Kidney epithelial cell (primary cell): ENCODE measurements at regions not wholly inside any gene's neighbourhood (a gene's known extent, or its start where the extent isn't known, plus 50 kb on each side); places are given as distances from the start of the nearest gene placed in this dataset.

Experiments
- DNase-seq: peaks from one replicate; pipeline ENCODE4 v3.0.0-alpha.2; 2010; ENCODE audit warnings: low read depth
- H3K27me3 ChIP-seq: 2 replicates; pipeline ENCODE4 v1.6.0; 2011; ENCODE audit warnings: low read length; ENCODE audit not compliant: control insufficient read depth, insufficient read depth
- H3K36me3 ChIP-seq: 2 replicates; pipeline ENCODE4 v1.5.1; 2011; ENCODE audit warnings: low read length; ENCODE audit not compliant: control insufficient read depth, insufficient read depth
- H3K4me3 ChIP-seq: 2 replicates; pipeline ENCODE4 v1.5.1; 2011; ENCODE audit warnings: low read depth, mild to moderate bottlenecking, control low read depth, low read length
- CTCF ChIP-seq: IDR thresholded peaks from 2 replicates; pipeline ENCODE4 v1.5.1; 2011; ENCODE audit warnings: mild to moderate bottlenecking, moderate library complexity, low read length, control low read depth, inconsistent platforms; ENCODE audit not compliant: insufficient read depth, poor library complexity, severe bottlenecking

GRCh38 chr9:16197578-16198370 is 644.9 kb downstream of the CCDC171 start:
- no peaks in the 10 kb centered on the region for H3K27me3 ChIP-seq
- TF ChIP-seq CTCF, result no peak
- H3K4me3 ChIP-seq, result no peak overlapping the region
- H3K36me3 ChIP-seq, result no peaks in the 10 kb centered on the region
- no peak for DNase-seq

- Histone ChIP-seq H3K36me3 (no peaks in the 10 kb centered on the region), H3K27me3 (no peaks in the 10 kb centered on the region), H3K4me3 (no peak overlapping the region)
- DNase-seq, result no peak
- no peak for TF ChIP-seq CTCF
These were observed 646.2 kb downstream of the CCDC171 start for GRCh38 chr9:16198996-16199395.

DNA sequence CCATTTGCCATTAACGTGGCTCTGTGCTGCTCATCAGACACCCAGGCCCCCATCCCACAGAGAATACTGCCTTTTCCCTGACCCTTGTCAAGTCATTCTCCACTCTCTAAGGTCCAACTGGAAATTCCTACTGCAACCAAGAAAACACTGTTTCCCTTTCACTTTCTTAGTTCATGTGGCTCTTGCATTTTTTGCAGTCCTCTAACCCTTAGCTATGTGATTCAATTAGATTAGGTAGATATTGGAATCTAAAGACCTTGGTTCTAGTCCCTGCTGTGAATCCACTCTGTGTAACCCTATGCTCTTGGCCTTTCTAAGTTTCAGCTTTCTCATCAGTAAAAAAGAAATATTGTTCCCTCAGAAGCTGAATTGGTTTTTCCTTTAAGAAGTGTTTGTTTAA is 649.4 kb downstream of the CCDC171 start:
- Histone ChIP-seq H3K36me3 (no peaks in the 10 kb centered on the region), H3K4me3 (no peak overlapping the region), H3K27me3 (no peaks in the 10 kb centered on the region)
- DNase-seq, result no peak
- no peak for TF ChIP-seq CTCF

GRCh38 chr9:16202914-16203728 is 650.3 kb downstream of the CCDC171 start:
- no peak overlapping the region for H3K4me3 ChIP-seq
- DNase-seq, result peak; percentile 87
- no peaks in the 10 kb centered on the region for H3K27me3 ChIP-seq
- TF ChIP-seq CTCF, result no peak
- no peaks in the 10 kb centered on the region for H3K36me3 ChIP-seq

GRCh38 chr9:16203729-16204573 is 651.1 kb downstream of the CCDC171 start:
- no peak for TF ChIP-seq CTCF
- Histone ChIP-seq H3K36me3 (no peaks in the 10 kb centered on the region), H3K4me3 (no peak overlapping the region), H3K27me3 (no peaks in the 10 kb centered on the region)
- no peak for DNase-seq
